PFSK-1 (cell line): ENCODE measurements at regions not wholly inside any gene's neighbourhood (a gene's known extent, or its start where the extent isn't known, plus 50 kb on each side); places are given as distances from the start of the nearest gene placed in this dataset.

Experiments used
- POLR2AphosphoS5 ChIP-seq: IDR thresholded peaks from 2 replicates; pipeline ENCODE4 v1.6.1; 2012; ENCODE audit warnings: low read depth, mild to moderate bottlenecking, control low read depth, low read length, moderate library complexity
- SIN3A ChIP-seq: IDR thresholded peaks from 2 replicates; pipeline ENCODE4 v1.6.1; 2012; ENCODE audit warnings: mild to moderate bottlenecking, low read length, moderate library complexity, borderline replicate concordance; ENCODE audit not compliant: insufficient read depth
- TAF1 ChIP-seq: IDR thresholded peaks from 2 replicates; pipeline ENCODE4 v1.6.1; 2012; ENCODE audit warnings: low read length, control low read depth, borderline replicate concordance; ENCODE audit not compliant: insufficient read depth

DNA sequence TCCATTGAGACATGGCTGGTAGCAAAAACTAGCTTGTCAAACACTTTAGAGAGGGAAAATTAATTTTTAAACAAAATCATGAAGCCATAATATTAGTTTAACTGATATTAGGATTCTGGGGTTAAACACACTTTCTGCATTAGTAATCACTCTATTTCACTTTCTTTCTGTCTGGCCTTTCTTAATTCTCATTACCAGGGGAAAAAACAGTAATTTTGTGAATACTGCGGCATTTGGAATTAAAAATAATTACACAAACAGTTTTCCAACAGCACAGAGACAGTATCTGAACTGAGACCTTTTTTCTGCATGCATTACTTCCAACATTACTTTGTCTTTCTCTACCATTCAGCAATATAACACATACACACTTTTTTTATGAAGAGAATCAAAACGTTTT is 190.6 kb downstream of the MRPL39 start:
- TF ChIP-seq POLR2AphosphoS5 (no peak), SIN3A (no peak), TAF1 (no peak)
